GM23248 (cell line): ENCODE measurements at regions not wholly inside any gene's neighbourhood (a gene's known extent, or its start where the extent isn't known, plus 50 kb on each side); places are given as distances from the start of the nearest gene placed in this dataset.

Experiments used
- DNase-seq: peaks from one replicate; pipeline ENCODE4 v3.0.0-alpha.2; 2015
- H2AFZ ChIP-seq: fragments of 200-600 bp; sonication (generic); 2 replicates; pipeline ENCODE4 v1.6.1; 2016; ENCODE audit warnings: antibody characterized with exemption
- H3F3A ChIP-seq: fragments of 200-600 bp; sonication (generic); 2 replicates; pipeline ENCODE4 v1.6.1; 2016; ENCODE audit warnings: mild to moderate bottlenecking, antibody characterized with exemption, mixed run types; ENCODE audit not compliant: insufficient read depth
- H3K27ac ChIP-seq: fragments of 200-600 bp; sonication (generic); 2 replicates; pipeline ENCODE4 v1.5.1; 2016; ENCODE audit warnings: mild to moderate bottlenecking
- H3K27me3 ChIP-seq: fragments of 200-600 bp; sonication (generic); replicated peaks from 2 replicates; pipeline ENCODE4 v1.6.1; 2016; ENCODE audit warnings: mild to moderate bottlenecking; ENCODE audit not compliant: insufficient read depth
- H3K36me3 ChIP-seq: fragments of 200-600 bp; sonication (generic); 2 replicates; pipeline ENCODE4 v1.6.1; 2016; ENCODE audit warnings: low read depth, mild to moderate bottlenecking
- H3K4me1 ChIP-seq: fragments of 200-600 bp; sonication (generic); 2 replicates; pipeline ENCODE4 v1.6.1; 2016; ENCODE audit warnings: mild to moderate bottlenecking; ENCODE audit not compliant: insufficient read depth
- H3K4me2 ChIP-seq: fragments of 200-600 bp; sonication (generic); one replicate; pipeline ENCODE4 v1.6.1; 2016; ENCODE audit warnings: mild to moderate bottlenecking; ENCODE audit not compliant: unreplicated experiment
- H3K4me3 ChIP-seq: fragments of 200-600 bp; sonication (generic); 2 replicates; pipeline ENCODE4 v1.5.1; 2016; ENCODE audit warnings: mild to moderate bottlenecking
- H3K79me2 ChIP-seq: fragments of 200-600 bp; sonication (generic); 2 replicates; pipeline ENCODE4 v1.6.1; 2016; ENCODE audit warnings: mild to moderate bottlenecking; ENCODE audit not compliant: insufficient read depth
- H3K9ac ChIP-seq: fragments of 200-600 bp; sonication (generic); 2 replicates; pipeline ENCODE4 v1.6.1; 2016; ENCODE audit warnings: mild to moderate bottlenecking
- H3K9me2 ChIP-seq: fragments of 200-600 bp; sonication (generic); 2 replicates; pipeline ENCODE4 v1.6.1; 2016; ENCODE audit warnings: mixed run types, mild to moderate bottlenecking, moderate library complexity; ENCODE audit not compliant: insufficient read depth
- H3K9me3 ChIP-seq: fragments of 200-600 bp; sonication (generic); one replicate; pipeline ENCODE4 v1.6.1; 2017; ENCODE audit warnings: low read depth
- H4K20me1 ChIP-seq: fragments of 200-600 bp; sonication (generic); 2 replicates; pipeline ENCODE4 v1.6.0; 2016; ENCODE audit not compliant: insufficient read depth
- EZH2 ChIP-seq: fragments of 200-600 bp; sonication (generic); IDR thresholded peaks from 2 replicates; pipeline ENCODE4 v1.6.1; 2018; ENCODE audit warnings: antibody characterized with exemption, mild to moderate bottlenecking; ENCODE audit not compliant: insufficient read depth, poor library complexity, severe bottlenecking
- EZH2phosphoT487 ChIP-seq: fragments of 200-600 bp; sonication (generic); IDR thresholded peaks from 2 replicates; pipeline ENCODE4 v1.6.1; 2018; ENCODE audit warnings: antibody characterized with exemption, moderate library complexity, mild to moderate bottlenecking, low read depth; ENCODE audit not compliant: insufficient read depth
- WGBS, 2 experiments: methylation state at CpG; one replicate each; pipeline ENCODE4 v1.1.6; 2015 to 2017; ENCODE audit warnings: low lambda C conversion rate in 2 of 2, low coverage in 1 of 2; ENCODE audit errors: missing lambda C conversion rate in 2 of 2; 5-methylcytosine and 5-hydroxymethylcytosine counted together
- in situ Hi-C: fragments of 300-500 bp; cut with MboI; formaldehyde crosslinking; loops from 2 replicates; pipeline ENCODE4 v1.15.0; 2020

- Histone ChIP-seq H3K79me2 (no peaks in the 10 kb centered on the region), H3K9me2 (no peaks in the 10 kb centered on the region), H3K9me3 (no peaks in the 10 kb centered on the region), H3K9ac (no peak overlapping the region), H3K4me1 (no peaks in the 10 kb centered on the region), H3K36me3 (no peaks in the 10 kb centered on the region), H3F3A (no peaks in the 10 kb centered on the region), H3K27ac (no peak overlapping the region), H3K27me3 (peaks cover 7% of the 10 kb centered on the region; the same call in 1 of the 2 replicates), H4K20me1 (no peaks in the 10 kb centered on the region), H3K4me3 (no peak overlapping the region), H3K4me2 (no peak overlapping the region), H2AFZ (no peak overlapping the region)
- in situ Hi-C loops = no loop called here
- no peak for DNase-seq
- 80 to 89% methylated on average over 1 of the region's 1 CpG for WGBS, 2 experiments
- no peak for TF ChIP-seq EZH2
Observed at GRCh38 chr2:234806818-234807217, 145.0 kb upstream of the SH3BP4 start.

GRCh38 chr2:234805836-234806235, 146.0 kb upstream of the SH3BP4 start:
- H3K4me3 ChIP-seq = no peak overlapping the region
- H3K4me2 ChIP-seq = no peak overlapping the region
- H3F3A ChIP-seq = no peaks in the 10 kb centered on the region
- H3K9me2 ChIP-seq = no peaks in the 10 kb centered on the region
- H4K20me1 ChIP-seq = no peaks in the 10 kb centered on the region
- H3K4me1 ChIP-seq = no peaks in the 10 kb centered on the region
- no peak overlapping the region for H2AFZ ChIP-seq
- H3K27ac ChIP-seq = no peak overlapping the region
- H3K9ac ChIP-seq = no peak overlapping the region
- H3K79me2 ChIP-seq = no peaks in the 10 kb centered on the region
- no peaks in the 10 kb centered on the region for H3K27me3 ChIP-seq
- no peak for TF ChIP-seq EZH2phosphoT487
- no peaks in the 10 kb centered on the region for H3K36me3 ChIP-seq
- in situ Hi-C loops = no loop called here
- no peak for DNase-seq
- no peaks in the 10 kb centered on the region for H3K9me3 ChIP-seq
- WGBS, 2 experiments = 41 to 48% methylated on average over 1 of the region's 1 CpG

DNA sequence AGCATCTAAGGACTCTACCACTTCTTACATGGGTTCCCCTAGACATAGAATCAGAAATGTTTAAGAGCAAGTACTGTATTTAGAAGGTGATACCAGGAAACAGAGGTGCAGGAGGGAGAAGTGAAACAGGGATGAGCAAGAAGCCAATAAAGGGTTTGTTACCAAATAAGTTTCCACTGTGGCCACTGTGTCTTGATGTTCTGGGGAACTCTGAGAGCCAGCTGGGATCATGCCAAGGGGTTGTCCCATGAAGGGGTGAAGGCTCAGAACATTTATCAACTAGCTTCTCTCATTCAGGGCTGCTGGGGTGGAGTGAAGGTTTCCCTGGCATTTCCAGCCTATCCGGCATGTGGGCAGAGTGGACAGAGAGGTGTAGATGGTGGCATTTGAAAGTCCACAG, 147.1 kb upstream of the SH3BP4 start:
- Histone ChIP-seq H3K4me3 (no peak overlapping the region), H3K9me3 (no peaks in the 10 kb centered on the region), H3K9ac (no peak overlapping the region), H4K20me1 (no peaks in the 10 kb centered on the region), H3K9me2 (no peaks in the 10 kb centered on the region), H3F3A (no peaks in the 10 kb centered on the region), H3K4me1 (no peaks in the 10 kb centered on the region), H2AFZ (no peak overlapping the region), H3K36me3 (no peaks in the 10 kb centered on the region), H3K4me2 (no peak overlapping the region), H3K27ac (no peak overlapping the region), H3K27me3 (no peaks in the 10 kb centered on the region), H3K79me2 (no peaks in the 10 kb centered on the region)
- no peak for DNase-seq
- WGBS, 2 experiments = 0 to 4% methylated on average over 1 of the region's 1 CpG
- TF ChIP-seq EZH2phosphoT487 = no peak
- TF ChIP-seq EZH2 = no peak
- in situ Hi-C loops = no loop called here

GRCh38 chr2:234802845-234803171, 149.0 kb upstream of the SH3BP4 start:
- H3K27ac ChIP-seq = no peak overlapping the region
- no peaks in the 10 kb centered on the region for H4K20me1 ChIP-seq
- no peak overlapping the region for H3K4me2 ChIP-seq
- WGBS, 2 experiments = 74 to 79% methylated on average over 1 of the region's 1 CpG
- H3K4me3 ChIP-seq = no peak overlapping the region
- H3K9ac ChIP-seq = no peak overlapping the region
- no peak for DNase-seq
- no peaks in the 10 kb centered on the region for H3K9me2 ChIP-seq
- no peaks in the 10 kb centered on the region for H3K36me3 ChIP-seq
- no peaks in the 10 kb centered on the region for H3F3A ChIP-seq
- H3K79me2 ChIP-seq = no peaks in the 10 kb centered on the region
- no peaks in the 10 kb centered on the region for H3K4me1 ChIP-seq
- in situ Hi-C loops = no loop called here
- no peaks in the 10 kb centered on the region for H3K9me3 ChIP-seq
- H2AFZ ChIP-seq = no peak overlapping the region
- TF ChIP-seq EZH2 (no peak), EZH2phosphoT487 (no peak)
- no peaks in the 10 kb centered on the region for H3K27me3 ChIP-seq

GRCh38 chr2:234802071-234802844, 149.6 kb upstream of the SH3BP4 start:
- no peaks in the 10 kb centered on the region for H3K27me3 ChIP-seq
- DNase-seq = no peak
- H3K9me2 ChIP-seq = no peaks in the 10 kb centered on the region
- in situ Hi-C loops = no loop called here
- no peaks in the 10 kb centered on the region for H3K4me1 ChIP-seq
- H4K20me1 ChIP-seq = no peaks in the 10 kb centered on the region
- no peaks in the 10 kb centered on the region for H3K79me2 ChIP-seq
- H3K9ac ChIP-seq = no peak overlapping the region
- no peaks in the 10 kb centered on the region for H3F3A ChIP-seq
- H3K27ac ChIP-seq = no peak overlapping the region
- no peaks in the 10 kb centered on the region for H3K36me3 ChIP-seq
- no peak overlapping the region for H3K4me2 ChIP-seq
- TF ChIP-seq EZH2phosphoT487 (no peak), EZH2 (no peak)
- no peak overlapping the region for H3K4me3 ChIP-seq
- H2AFZ ChIP-seq = no peak overlapping the region
- H3K9me3 ChIP-seq = no peaks in the 10 kb centered on the region
- 69 to 72% methylated on average over 4 of the region's 4 CpGs for WGBS, 2 experiments
